ENCODE measurements at regions not wholly inside any gene's neighbourhood (a gene's known extent, or its start where the extent isn't known, plus 50 kb on each side); places are given as distances from the start of the nearest gene placed in this dataset.

- TF ChIP-seq YY1 (IDR thresholded peaks at IDR 0.05; ENCODE audit: insufficient read depth, insufficient read length): no peak
- no peak for TF ChIP-seq ZNF274 (IDR thresholded peaks at IDR 0.05; ENCODE audit: low read depth, low read length)
- TF ChIP-seq SUZ12 (IDR thresholded peaks at IDR 0.05; ENCODE audit: extremely low read depth, insufficient read depth, insufficient read length): no peak
These were observed 121.9 kb upstream of the MVB12B start for GRCh38 chr9:126204708-126205225.

Data from NT2/D1 (cell line).